HCT116 (cell line): ENCODE measurements at regions not wholly inside any gene's neighbourhood (a gene's known extent, or its start where the extent isn't known, plus 50 kb on each side); places are given as distances from the start of the nearest gene placed in this dataset.

Source experiments
- ATAC-seq: fragments of 200-7000 bp; cut with Tn5 transposase; 2 replicates; pipeline ENCODE4 v1.9.1; 2020; ENCODE audit warnings: mild to moderate bottlenecking, moderate library complexity
- BruUV-seq: library from RNA; stranded (reverse); fragments of 400-500 nt; replicated peaks from 2 replicates; lab custom pipeline; 2021; lab: Mats Ljungman, UMichigan
- CTCF ChIA-PET: fragments of 300-600 bp; sonication (Branson Sonifier 250); formaldehyde crosslinking; loops from one replicate; lab custom pipeline; 2021; ENCODE audit warnings: antibody characterized with exemption; lab: Charles Lee
- POLR2A ChIA-PET: fragments of 300-600, 350-600 bp; sonication (Branson Sonifier 250); formaldehyde crosslinking; loops from one replicate; lab custom pipeline; 2021; ENCODE audit warnings: antibody characterized with exemption; lab: Charles Lee
- RAD21 ChIA-PET, 2 experiments: fragments of 300-600 bp; sonication (Branson Sonifier 250); formaldehyde crosslinking; loops; one replicate each; lab custom pipeline; 2023; ENCODE audit warnings: low total read pairs in 2 of 2; ENCODE audit not compliant: uncharacterized antibody in 2 of 2, unreplicated experiment in 2 of 2, low non-redundant PET in 1 of 2; lab: Charles Lee
- DNase-seq: peaks from one replicate; pipeline ENCODE4 v3.0.0-alpha.2; 2010; ENCODE audit warnings: low read depth, low spot score
- H2AFZ ChIP-seq: fragments of 200-600 bp; shearing (Covaris generic), sonication (generic); 2 replicates; pipeline ENCODE4 v1.6.1; 2017; ENCODE audit warnings: low read depth, mixed run types, mixed read lengths, antibody characterized with exemption, low read length; ENCODE audit not compliant: poor library complexity, severe bottlenecking
- H3K27ac ChIP-seq: 2 replicates; pipeline ENCODE4 v1.5.1; 2012; ENCODE audit warnings: low read depth, low read length
- H3K27me3 ChIP-seq: fragments of 200-600 bp; sonication (generic); 2 replicates; pipeline ENCODE4 v1.6.1; 2016; ENCODE audit warnings: mixed run types, low read length, mixed read lengths; ENCODE audit not compliant: insufficient read depth
- H3K36me3 ChIP-seq, 2 experiments: fragments of 200-500 bp in 1 of 2; fragments of 200-600 bp in 1 of 2; sonication (Bioruptor generic) in 1 of 2; sonication (generic) in 1 of 2; 2 replicates each; pipeline versions ENCODE4 v1.5.1 to v1.6.1; 2014 to 2016; ENCODE audit warnings: low read length in 2 of 2, inconsistent platforms in 1 of 2, mixed read lengths in 1 of 2, mixed run types in 1 of 2; ENCODE audit not compliant: insufficient read depth in 2 of 2, control insufficient read depth in 1 of 2
- H3K4me1 ChIP-seq, 2 experiments: fragments of 200-600 bp in 1 of 2; sonication (generic) in 1 of 2; 2 replicates each; pipeline versions ENCODE4 v1.5.1 to v1.6.1; 2012 to 2017; ENCODE audit warnings: low read length in 2 of 2, inconsistent platforms in 1 of 2, mild to moderate bottlenecking in 1 of 2, mixed read lengths in 1 of 2, mixed run types in 1 of 2, moderate library complexity in 1 of 2; ENCODE audit not compliant: insufficient read depth in 2 of 2, control insufficient read depth in 1 of 2
- H3K4me2 ChIP-seq: fragments of 200-600 bp; sonication (generic); 2 replicates; pipeline ENCODE4 v1.6.1; 2017; ENCODE audit warnings: mixed run types, low read length, mixed read lengths
- H3K4me3 ChIP-seq, 2 experiments: fragments of 200-600 bp in 1 of 2; sonication (generic) in 1 of 2; replicated peaks in 1 of 2; 2 replicates each; pipeline ENCODE4 v1.5.1; 2011 to 2016; ENCODE audit warnings: low read length in 2 of 2, control low read depth in 1 of 2, low read depth in 1 of 2, mild to moderate bottlenecking in 1 of 2, mixed read lengths in 1 of 2, mixed run types in 1 of 2
- H3K79me2 ChIP-seq: fragments of 200-600 bp; sonication (generic); 2 replicates; pipeline ENCODE4 v1.6.1; 2017; ENCODE audit warnings: mild to moderate bottlenecking, mixed run types, low read length, moderate library complexity, mixed read lengths; ENCODE audit not compliant: insufficient read depth
- H3K9ac ChIP-seq: fragments of 200-600 bp; sonication (generic); 2 replicates; pipeline ENCODE4 v1.6.1; 2016; ENCODE audit warnings: low read length, mixed read lengths
- H3K9me2 ChIP-seq: fragments of 200-600 bp; sonication (generic), shearing (Covaris generic); 2 replicates; pipeline ENCODE4 v1.6.1; 2017; ENCODE audit warnings: mixed run types, mild to moderate bottlenecking, moderate library complexity; ENCODE audit not compliant: insufficient read depth
- H3K9me3 ChIP-seq, 2 experiments: fragments of 200-500 bp in 1 of 2; fragments of 200-600 bp in 1 of 2; sonication (Bioruptor generic) in 1 of 2; sonication (generic) in 1 of 2; 2 replicates each; pipeline ENCODE4 v1.6.1; 2014 to 2017; ENCODE audit warnings: low read length in 2 of 2, mixed read lengths in 2 of 2, inconsistent platforms in 1 of 2, low read depth in 1 of 2, mild to moderate bottlenecking in 1 of 2, mixed run types in 1 of 2, moderate library complexity in 1 of 2; ENCODE audit not compliant: control insufficient read depth in 1 of 2, insufficient read depth in 1 of 2
- H4K20me1 ChIP-seq: fragments of 200-600 bp; sonication (generic), shearing (Covaris generic); 2 replicates; pipeline ENCODE4 v1.6.1; 2017; ENCODE audit warnings: mixed run types, mild to moderate bottlenecking, moderate library complexity; ENCODE audit not compliant: insufficient read depth
- CBX3 ChIP-seq: IDR thresholded peaks from 2 replicates; pipeline ENCODE4 v1.6.1; 2012; ENCODE audit warnings: low read depth
- CEBPB ChIP-seq: IDR thresholded peaks from 2 replicates; pipeline ENCODE4 v1.6.1; 2012; ENCODE audit warnings: low read depth
- EGR1 ChIP-seq: IDR thresholded peaks from 2 replicates; pipeline ENCODE4 v1.6.1; 2012; ENCODE audit warnings: low read depth
- EZH2 ChIP-seq: fragments of 200-600 bp; sonication (generic); IDR thresholded peaks from 2 replicates; pipeline ENCODE4 v1.6.1; 2017; ENCODE audit warnings: antibody characterized with exemption, mixed run types
- EZH2phosphoT487 ChIP-seq: fragments of 200-600 bp; IDR thresholded peaks from 2 replicates; pipeline ENCODE4 v1.6.1; 2018; ENCODE audit warnings: antibody characterized with exemption, borderline replicate concordance
- FOSL1 ChIP-seq: IDR thresholded peaks from 2 replicates; pipeline ENCODE4 v1.6.1; 2012; ENCODE audit warnings: low read depth
- JUND ChIP-seq: IDR thresholded peaks from 2 replicates; pipeline ENCODE4 v1.6.1; 2012
- MAX ChIP-seq: IDR thresholded peaks from 2 replicates; pipeline ENCODE4 v1.6.1; 2012
- POLR2AphosphoS5 ChIP-seq: IDR thresholded peaks from 2 replicates; pipeline ENCODE4 v1.6.1; 2011; ENCODE audit warnings: mild to moderate bottlenecking, low read depth, low read length, moderate library complexity
- RAD21 ChIP-seq: IDR thresholded peaks from 2 replicates; pipeline ENCODE4 v1.6.1; 2012; ENCODE audit warnings: low read depth, mild to moderate bottlenecking
- SIN3A ChIP-seq: IDR thresholded peaks from 2 replicates; pipeline ENCODE4 v1.6.1; 2012; ENCODE audit warnings: low read depth
- SRF ChIP-seq: IDR thresholded peaks from 2 replicates; pipeline ENCODE4 v1.6.1; 2012; ENCODE audit warnings: low read depth
- TCF7L2 ChIP-seq: IDR thresholded peaks from 2 replicates; pipeline ENCODE4 v1.7.0; 2011; ENCODE audit warnings: borderline replicate concordance, inconsistent platforms; ENCODE audit not compliant: insufficient read depth, insufficient read length; ENCODE audit errors: extremely low read depth
- YY1 ChIP-seq: IDR thresholded peaks from 2 replicates; pipeline ENCODE4 v1.6.1; 2011; ENCODE audit warnings: low read length, low read depth, moderate library complexity, mild to moderate bottlenecking; ENCODE audit not compliant: insufficient replicate concordance; ENCODE audit errors: extremely low read depth
- ZBTB33 ChIP-seq: IDR thresholded peaks from 2 replicates; pipeline ENCODE4 v1.6.1; 2011; ENCODE audit warnings: mild to moderate bottlenecking, low read length, moderate library complexity; ENCODE audit not compliant: insufficient replicate concordance; ENCODE audit errors: extremely low read depth
- ZFX ChIP-seq: fragments of 450-650 bp; IDR thresholded peaks from 2 replicates; pipeline ENCODE4 v1.6.1; 2017
- ZNF274 ChIP-seq: fragments of 200-500 bp; sonication (Bioruptor generic); IDR thresholded peaks from 2 replicates; pipeline ENCODE4 v1.6.1; 2014; ENCODE audit warnings: mild to moderate bottlenecking, low read depth, low read length, inconsistent platforms
- intact Hi-C: fragments of 100-400 bp; cut with micrococcal nuclease; formaldehyde crosslinking; loops from 2 replicates; pipeline ENCODE4 v1.10.0; 2022

GRCh38 chr9:81519816-81520495, 169.4 kb downstream of the TLE1 start:
- TF ChIP-seq CEBPB, result no peak
- TF ChIP-seq EZH2phosphoT487, result no peak
- TF ChIP-seq CBX3, result no peak
- TF ChIP-seq FOSL1, result no peak
- no peak for TF ChIP-seq MAX
- no peak for TF ChIP-seq POLR2AphosphoS5
- no peak for TF ChIP-seq JUND
- no peak for TF ChIP-seq SIN3A
- TF ChIP-seq TCF7L2, result no peak
- no peak for TF ChIP-seq ZNF274
- no peak overlapping the region for H3K4me3 ChIP-seq
- no peaks in the 10 kb centered on the region for H3K9me2 ChIP-seq
- H4K20me1 ChIP-seq, result no peaks in the 10 kb centered on the region
- DNase-seq (no peak), ATAC-seq (no peak)
- no peak overlapping the region for H3K4me2 ChIP-seq
- intact Hi-C loops, result no loop called here
- no peaks in the 10 kb centered on the region for H3K9me3 ChIP-seq
- no peak overlapping the region for H2AFZ ChIP-seq
- no peaks in the 10 kb centered on the region for H3K79me2 ChIP-seq
- H3K4me1 ChIP-seq, result peaks cover 3 to 19% of the 10 kb centered on the region in 2 experiments; a peak in 3 of 4 replicates
- POLR2A ChIA-PET, result no interaction called here
- CTCF ChIA-PET, result no interaction called here
- no peaks in the 10 kb centered on the region for H3K27me3 ChIP-seq
- H3K9ac ChIP-seq, result no peak overlapping the region
- H3K27ac ChIP-seq, result no peak overlapping the region
- no peaks in the 10 kb centered on the region for H3K36me3 ChIP-seq
- RAD21 ChIA-PET, result no interaction called here
- BruUV-seq, result no TSS peak

- Histone ChIP-seq H3K4me3 (no peak overlapping the region), H3K36me3 (no peaks in the 10 kb centered on the region), H3K27me3 (no peaks in the 10 kb centered on the region), H3K27ac (no peak overlapping the region), H3K9me3 (no peaks in the 10 kb centered on the region), H3K79me2 (no peaks in the 10 kb centered on the region), H3K9ac (no peak overlapping the region), H3K4me2 (no peak overlapping the region), H3K9me2 (no peaks in the 10 kb centered on the region), H2AFZ (no peak overlapping the region), H3K4me1 (peaks cover 3 to 14% of the 10 kb centered on the region in 2 experiments; a peak in 3 of 4 replicates), H4K20me1 (no peaks in the 10 kb centered on the region)
- ChIA-PET POLR2A (no interaction called here), RAD21 (no interaction called here), CTCF (no interaction called here)
- no TSS peak for BruUV-seq
- intact Hi-C loops, result no loop called here
- no peak for DNase-seq
- no peak for ATAC-seq
- TF ChIP-seq ZBTB33, result no peak
- no peak for TF ChIP-seq EZH2
- TF ChIP-seq RAD21, result no peak
- no peak for TF ChIP-seq YY1
- TF ChIP-seq SRF, result no peak
- TF ChIP-seq EGR1, result no peak
- TF ChIP-seq POLR2AphosphoS5, result no peak
- no peak for TF ChIP-seq EZH2phosphoT487
- no peak for TF ChIP-seq ZFX
- TF ChIP-seq FOSL1, result no peak
These were observed 171.4 kb downstream of the TLE1 start for GRCh38 chr9:81517954-81518353.
